Suprapubic skin (tissue), 4 donors: ENCODE measurements at regions not wholly inside any gene's neighbourhood (a gene's known extent, or its start where the extent isn't known, plus 50 kb on each side); places are given as distances from the start of the nearest gene placed in this dataset.

Source experiments
- CTCF ChIP-seq, 2 donors: fragments of 200-600 bp in 1 of 2; fragments of 450-650 bp in 1 of 2; sonication (generic) in 1 of 2; IDR thresholded peaks; one replicate each; pipeline ENCODE4 v1.5.1; 2016 to 2019; ENCODE audit warnings: antibody characterized with exemption in 2 of 2, mild to moderate bottlenecking in 1 of 2, moderate library complexity in 1 of 2
- EP300 ChIP-seq: sonication (generic); formaldehyde crosslinking; IDR thresholded peaks from one replicate; pipeline ENCODE4 v1.6.1; 2017; ENCODE audit warnings: antibody characterized with exemption
- POLR2A ChIP-seq, 2 donors: fragments of 450-650 bp; IDR thresholded peaks; one replicate each; pipeline ENCODE4 v1.6.1; 2017; ENCODE audit warnings: antibody characterized with exemption in 2 of 2, mild to moderate bottlenecking in 2 of 2, moderate library complexity in 2 of 2
- POLR2AphosphoS5 ChIP-seq, 3 donors: sonication (generic); formaldehyde crosslinking; IDR thresholded peaks; one replicate each; pipeline ENCODE4 v1.6.1; 2017; ENCODE audit warnings: antibody characterized with exemption in 3 of 3

GRCh38 chr6:40933864-40934263 is 105.2 kb downstream of the UNC5CL start:
- TF ChIP-seq CTCF (IDR thresholded peaks at IDR 0.05) = no peak
- no peak for TF ChIP-seq POLR2A (IDR thresholded peaks at IDR 0.05)
- TF ChIP-seq EP300 = no peak
- TF ChIP-seq POLR2AphosphoS5 (IDR thresholded peaks at IDR 0.05) = no peak
